HG03342 (cell line): ENCODE measurements at regions not wholly inside any gene's neighbourhood (a gene's known extent, or its start where the extent isn't known, plus 50 kb on each side); places are given as distances from the start of the nearest gene placed in this dataset.
A peak's percentile ranks its signal among the peaks of the same experiment; 100 is the strongest.

Experiments
- ATAC-seq: cut with Tn5 transposase; IDR thresholded peaks from one replicate; pipeline ENCODE4 v1.9.1; 2021; ENCODE audit warnings: mild to moderate bottlenecking, moderate library complexity; ENCODE audit not compliant: unreplicated experiment

DNA sequence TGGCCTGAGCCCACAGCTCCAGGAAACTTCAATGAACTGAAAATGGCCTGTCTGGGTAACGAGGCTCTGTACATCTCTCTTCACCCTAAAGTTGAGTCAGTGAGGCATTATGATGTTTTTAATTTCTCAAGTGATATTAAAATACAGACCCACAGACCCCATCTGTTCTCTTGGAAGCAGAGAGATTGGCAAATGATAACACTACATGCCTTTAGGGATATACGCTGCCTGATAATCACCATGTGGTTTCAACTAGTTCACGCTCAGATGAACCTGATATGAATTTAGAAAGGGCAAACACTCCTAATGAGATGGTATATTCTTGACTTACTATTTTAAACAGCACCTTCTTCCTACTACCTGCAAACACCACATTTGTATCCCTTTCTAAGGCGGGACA is 127.5 kb downstream of the RFC3 start:
- ATAC-seq, result no peak

DNA sequence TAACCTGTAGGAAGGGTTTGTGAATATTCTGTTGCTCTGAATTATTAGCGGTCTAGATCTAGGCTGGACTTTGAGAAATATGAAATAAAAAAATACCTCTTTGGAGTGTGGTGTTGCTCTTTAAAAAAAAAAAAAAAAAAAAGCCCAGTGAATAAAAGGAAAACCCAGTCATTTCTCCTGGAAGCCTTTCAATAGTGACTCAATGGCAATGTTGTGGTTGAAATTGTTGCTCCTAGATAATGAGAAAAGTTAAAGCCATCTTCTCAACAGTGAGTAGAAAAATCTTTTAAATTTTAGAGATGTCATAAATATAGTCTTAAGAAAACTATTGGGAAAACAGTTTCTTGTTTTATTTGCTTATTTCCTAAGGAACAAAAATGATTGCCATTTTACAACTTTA is 135.3 kb downstream of the RFC3 start:
- ATAC-seq, result no peak

DNA sequence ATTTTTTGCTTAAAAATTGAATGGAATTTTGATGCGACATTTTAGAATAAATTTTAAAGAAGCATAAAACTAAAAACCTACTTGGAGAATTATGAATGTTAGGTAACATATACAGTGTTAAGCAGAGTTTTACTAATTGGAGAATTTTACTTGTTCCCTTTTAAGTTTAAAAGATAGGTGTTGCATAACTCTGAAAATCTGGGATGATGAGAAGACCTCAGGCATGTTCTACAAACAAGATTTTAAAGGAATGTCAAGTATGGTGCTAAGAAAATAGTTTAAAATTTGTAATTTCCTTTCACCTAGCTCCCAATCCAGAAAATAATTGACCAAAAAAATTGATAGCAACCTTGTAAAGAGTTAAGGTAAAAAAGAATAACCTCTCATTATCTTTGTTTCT is 135.8 kb downstream of the RFC3 start:
- ATAC-seq, result no peak

DNA sequence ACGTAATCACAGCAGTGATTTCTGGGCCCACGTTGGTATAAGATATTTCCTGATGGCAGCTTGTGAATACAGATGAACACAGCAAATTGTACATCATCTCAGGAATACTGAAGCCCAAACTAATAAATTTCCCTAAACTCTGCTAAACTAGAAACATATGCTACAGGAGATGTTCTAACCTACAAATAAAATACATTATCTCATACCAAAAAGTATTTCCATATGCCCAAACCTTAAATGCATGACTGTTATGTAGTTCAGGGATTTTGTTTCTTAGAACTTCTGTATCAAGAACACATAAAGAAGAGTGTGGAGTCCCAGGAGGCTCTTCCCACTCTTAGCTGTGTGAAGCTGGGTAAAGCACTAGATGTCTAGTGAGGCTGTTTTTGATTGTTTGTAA is 138.4 kb downstream of the RFC3 start:
- ATAC-seq, result no peak

DNA sequence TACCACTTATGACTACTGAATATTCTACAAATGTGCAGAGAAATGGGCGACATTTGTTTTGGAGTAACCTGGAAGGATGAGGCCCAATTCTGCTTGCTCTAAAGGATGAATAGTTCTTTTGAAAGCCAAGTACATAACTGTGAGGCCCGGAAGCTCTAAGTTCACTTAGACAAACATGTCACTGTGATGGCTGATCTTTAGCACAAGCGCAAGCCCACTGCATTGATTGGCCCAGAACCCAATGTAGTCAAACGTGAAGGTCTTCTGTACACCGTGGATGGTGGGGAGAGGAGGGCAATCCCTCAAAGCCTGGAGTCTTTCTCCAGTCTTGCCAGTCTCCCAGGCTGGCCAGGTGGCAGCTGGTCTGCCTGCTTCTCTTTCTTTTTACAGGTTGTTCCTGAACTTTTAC is 139.6 kb downstream of the RFC3 start:
- no peak for ATAC-seq

DNA sequence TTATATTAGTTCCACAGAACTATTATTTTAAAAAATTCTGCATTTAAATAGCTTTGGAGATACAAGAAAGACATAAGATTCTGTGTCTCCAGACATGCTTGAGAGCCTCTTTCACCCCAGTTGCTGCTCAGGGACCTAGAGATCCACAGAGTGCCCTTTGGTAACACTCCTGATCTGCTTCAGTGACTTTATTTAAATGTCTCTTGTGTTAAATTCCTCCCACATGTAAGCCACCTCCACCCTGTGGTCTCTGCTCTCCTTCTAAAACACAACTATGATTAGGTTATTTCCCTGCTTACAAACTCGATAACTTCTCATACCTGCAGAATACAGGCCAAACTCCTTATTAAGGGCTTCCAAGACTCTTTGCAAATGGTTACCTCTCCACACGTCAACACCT is 141.0 kb downstream of the RFC3 start:
- peak; percentile 46 for ATAC-seq

DNA sequence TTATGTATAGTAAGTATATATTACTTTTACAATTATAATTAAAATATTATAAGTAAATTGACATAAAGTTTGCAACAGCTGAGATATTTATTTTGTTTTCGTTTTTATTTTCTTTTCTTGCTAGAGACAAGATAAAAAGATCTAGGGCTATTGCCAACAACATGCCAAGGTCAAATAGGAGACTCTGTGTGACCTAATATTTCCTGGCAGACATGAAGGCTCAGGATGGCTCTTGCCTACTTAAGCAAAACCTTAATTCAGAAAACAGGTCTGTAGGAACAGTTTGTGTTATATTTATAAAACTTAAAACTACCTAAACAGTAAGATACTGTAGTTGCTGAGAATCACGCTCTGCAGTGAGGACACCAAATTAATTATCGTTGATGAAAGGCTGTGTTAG is 145.2 kb downstream of the RFC3 start:
- ATAC-seq, result no peak

DNA sequence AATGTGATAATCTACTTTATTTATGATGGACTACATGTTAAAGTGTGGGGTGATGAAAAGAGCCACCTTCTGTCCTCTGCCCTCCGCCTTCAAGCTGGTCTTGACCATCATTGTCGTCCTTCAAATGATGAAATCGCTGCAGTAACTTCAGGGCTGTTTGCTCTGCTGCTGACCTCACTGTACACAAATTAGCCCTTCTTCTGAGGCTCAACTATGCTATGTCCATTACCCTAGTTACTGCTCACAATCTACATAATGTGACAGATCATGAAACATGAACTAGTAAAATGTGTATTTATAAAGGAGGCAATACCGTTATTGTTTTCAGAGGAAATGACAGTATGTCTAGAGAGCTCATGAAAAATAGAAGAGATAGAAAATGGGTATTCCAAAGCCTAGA is 145.9 kb downstream of the RFC3 start:
- no peak for ATAC-seq

DNA sequence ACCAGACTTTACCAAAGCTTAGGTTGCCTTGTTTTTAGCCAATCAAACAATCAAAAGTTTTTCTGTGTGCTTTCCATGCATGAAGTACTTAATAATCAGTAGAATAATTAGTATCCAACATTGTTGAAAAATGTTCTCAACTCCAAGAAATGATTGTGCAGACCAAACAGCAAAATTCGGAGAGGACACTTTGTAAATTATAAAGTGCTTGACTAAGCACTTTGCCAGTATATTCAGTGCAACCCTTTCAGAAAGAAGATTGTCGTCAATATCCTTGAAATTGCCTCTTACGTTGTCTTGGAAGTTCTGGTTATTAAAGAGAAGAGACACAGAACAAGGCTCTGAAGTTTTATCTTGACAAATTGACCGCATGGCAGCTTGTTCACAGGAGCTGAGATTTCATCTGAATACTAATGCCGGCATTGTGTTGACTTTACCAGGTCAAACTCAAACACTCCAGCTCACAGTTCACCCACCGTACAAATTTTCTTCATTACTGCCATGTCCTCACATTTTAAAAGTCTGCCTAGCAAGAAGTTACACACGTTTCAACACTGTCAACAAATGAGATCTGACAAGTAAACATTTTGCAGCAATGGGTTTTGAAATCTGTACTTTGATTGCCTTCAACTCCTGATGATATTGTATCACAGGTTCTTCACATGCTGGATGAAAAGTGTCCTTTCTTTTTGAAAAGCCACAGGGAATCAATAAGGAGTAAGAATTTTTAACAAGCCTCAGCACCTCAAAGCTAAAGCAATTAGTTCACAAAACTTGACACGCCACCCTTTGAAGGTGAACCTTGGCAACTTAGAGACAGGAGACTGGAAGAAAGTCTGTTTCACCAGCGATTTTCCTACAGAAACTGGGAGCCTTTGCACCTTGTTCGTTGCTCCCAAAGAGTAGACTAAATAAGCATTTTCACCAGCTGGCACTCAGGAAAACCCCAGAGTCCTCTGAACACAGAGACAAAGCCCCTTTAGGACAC is 150.9 kb downstream of the RFC3 start:
- no peak for ATAC-seq

DNA sequence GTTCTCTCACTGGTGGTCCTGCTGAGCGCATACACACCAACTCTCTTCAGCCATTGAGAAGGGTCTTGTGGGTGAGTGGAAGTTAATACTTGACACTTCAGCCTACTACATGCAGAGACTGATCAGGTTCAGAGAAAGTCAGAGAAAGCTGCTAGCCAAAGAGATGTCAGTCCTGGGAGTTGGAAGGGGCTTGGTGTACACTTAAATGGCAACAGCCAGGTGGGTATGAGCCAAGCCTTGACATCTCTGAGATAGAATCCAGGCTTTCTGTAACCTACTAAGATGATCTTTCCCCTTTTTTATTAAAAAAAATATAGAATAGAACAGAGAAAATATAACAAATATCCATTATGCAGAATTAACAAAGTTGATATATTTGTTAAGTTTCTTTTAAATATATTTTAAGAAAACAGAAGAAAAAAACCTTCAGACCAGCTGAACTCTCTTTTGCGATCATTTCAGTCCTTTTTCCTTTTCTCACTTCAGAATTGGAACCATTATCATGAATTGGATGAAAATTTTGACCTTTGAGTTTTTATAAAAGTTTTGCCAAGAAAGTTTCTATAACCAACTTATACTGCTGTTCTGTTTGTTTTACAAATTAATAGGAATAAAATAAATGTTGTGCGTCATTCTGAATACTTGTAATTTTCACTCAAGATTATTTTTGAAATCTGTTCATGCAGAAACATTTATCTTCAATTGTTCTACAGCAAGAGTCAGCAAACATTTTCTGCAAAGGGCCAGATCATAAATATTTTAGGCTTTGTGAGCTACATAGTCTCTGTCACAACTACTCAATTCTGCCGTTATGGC is 153.0 kb downstream of the RFC3 start:
- no peak for ATAC-seq

DNA sequence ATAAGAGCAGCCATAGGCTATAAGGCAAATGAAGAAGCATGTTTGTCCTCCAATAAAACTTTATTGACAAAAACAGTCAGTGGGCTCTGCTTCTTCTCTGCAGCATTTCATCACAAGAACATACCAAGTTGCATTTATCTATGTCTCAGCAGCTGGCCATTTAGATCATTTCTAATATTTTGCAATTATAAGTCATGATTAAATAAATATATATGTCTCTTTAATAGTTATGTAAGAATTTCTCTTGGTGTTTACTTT is 153.5 kb downstream of the RFC3 start:
- no peak for ATAC-seq

DNA sequence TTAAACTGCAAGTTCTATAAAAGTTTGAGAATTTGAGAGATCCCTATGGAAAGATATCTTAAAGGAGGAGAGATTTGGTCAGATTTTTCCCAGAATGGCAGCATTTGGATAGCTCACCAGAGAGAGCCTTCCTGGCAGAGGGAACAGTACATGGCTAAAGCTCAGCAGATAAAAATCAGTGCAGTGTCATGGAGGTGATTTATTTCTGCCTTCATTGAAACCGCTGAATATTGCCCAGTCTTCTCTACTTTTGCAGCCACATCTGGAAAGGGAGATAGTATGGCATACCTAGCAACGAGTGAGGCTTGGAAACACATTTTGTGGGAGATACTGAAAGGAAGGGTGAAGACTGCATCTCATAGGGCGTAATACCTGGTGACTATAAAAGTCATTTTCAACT is 155.2 kb downstream of the RFC3 start:
- ATAC-seq, result no peak

DNA sequence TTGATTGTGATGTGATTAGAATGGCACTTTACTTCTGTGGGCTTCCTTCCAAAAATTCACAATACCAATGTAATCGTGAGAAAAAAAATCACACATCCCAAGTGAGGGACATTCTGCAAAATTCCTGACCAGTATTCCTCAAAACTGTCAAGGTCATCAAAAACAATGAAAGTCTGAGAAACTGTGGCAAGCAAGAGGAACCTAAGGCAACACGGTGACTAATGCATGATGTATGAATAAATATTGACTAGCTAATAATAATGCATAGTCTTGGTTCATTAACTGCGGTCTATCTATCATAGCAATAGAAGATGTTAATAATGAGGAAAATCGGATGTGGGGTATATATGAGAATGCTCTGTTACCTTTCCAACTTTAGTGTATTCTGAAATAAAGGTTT is 159.0 kb downstream of the RFC3 start:
- ATAC-seq, result no peak

DNA sequence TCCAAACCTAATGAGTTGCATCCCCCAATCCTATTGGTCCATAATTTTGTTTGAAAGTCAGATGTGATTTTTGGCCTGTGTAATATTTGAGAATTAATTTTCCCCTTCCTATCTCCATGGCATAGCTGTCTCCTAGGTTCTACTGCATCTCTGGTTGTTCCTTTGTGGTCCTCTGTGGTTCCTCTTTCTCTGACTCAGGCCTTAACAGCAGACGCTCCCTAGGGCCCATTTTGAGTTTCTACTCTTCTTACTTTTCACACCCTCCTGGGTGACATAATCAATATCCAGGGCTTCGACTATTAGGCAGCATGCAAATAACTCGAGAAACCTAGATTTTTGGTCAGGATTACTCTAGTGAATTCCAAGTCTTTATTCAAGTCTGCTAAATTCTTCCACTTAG is 160.7 kb downstream of the RFC3 start:
- ATAC-seq, result no peak

DNA sequence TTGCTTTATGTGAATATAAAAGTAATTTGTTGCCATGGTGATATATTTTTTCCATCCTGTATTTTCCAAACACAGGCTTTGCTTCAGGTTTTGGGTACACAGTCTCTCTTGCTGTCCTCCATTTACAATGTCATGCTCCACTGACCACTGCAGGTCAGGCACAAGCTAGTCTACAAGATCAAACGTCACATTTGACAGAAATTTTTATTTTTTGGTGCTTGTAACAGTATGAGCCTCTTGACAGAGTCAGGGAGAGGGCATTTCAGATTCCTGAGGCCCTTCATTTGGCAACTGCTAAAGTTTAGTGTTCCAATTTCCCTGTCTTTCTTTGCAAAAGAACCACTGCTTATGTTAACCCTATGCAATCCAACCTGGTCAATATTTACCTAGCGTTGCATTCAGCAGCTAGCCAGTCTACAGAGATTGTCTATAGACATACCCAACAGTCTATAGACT is 175.0 kb downstream of the RFC3 start:
- no peak for ATAC-seq

DNA sequence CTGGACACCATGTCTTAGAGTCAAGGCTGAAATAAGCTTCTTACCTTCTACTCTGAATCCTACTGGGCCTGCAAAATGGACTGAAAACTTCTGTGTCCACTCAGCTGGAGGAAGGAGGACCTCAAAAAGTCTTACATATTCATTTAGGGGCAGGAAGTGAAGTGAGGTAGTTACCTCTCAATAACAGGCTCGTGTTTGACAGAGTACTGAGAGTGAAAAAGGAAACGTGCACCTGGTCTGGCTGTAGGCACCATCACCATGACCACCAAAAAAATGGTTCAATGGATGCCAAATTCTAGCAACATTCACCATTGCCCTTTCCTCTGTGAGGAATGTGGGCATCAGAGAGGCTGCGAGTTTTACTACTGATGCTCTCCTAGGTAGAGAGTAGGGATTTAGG is 176.2 kb downstream of the RFC3 start:
- ATAC-seq, result peak; percentile 67

DNA sequence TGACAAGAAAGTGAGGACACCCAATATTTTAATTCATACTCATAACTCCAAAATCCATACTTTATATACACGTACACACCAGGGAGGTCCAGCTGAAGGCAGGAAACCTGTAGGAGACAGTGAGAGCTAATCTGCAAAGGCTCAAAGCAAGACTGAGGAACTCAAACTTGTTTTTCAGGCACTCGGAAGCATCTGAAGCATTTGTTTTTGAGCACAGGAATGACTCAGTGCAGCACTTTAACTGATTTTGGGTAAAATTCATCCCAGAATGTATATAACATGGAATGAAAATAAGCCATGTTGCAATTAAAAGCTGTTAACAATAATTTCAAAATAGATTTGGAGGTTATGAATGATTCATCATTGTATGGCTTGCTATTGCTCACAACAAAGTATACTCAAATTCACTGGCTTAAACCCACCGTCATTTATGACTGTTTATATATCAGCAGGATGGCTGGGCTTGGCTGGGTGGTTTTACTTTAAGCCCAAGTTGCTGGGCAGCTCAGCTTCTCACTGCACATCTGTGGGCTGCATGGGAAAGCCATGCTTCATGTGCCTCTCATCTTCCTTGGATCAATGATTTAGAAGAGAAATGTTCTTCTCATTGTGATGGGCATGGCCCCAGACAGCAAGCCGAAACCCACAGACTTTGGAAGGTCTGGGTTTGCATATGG is 177.0 kb downstream of the RFC3 start:
- no peak for ATAC-seq

DNA sequence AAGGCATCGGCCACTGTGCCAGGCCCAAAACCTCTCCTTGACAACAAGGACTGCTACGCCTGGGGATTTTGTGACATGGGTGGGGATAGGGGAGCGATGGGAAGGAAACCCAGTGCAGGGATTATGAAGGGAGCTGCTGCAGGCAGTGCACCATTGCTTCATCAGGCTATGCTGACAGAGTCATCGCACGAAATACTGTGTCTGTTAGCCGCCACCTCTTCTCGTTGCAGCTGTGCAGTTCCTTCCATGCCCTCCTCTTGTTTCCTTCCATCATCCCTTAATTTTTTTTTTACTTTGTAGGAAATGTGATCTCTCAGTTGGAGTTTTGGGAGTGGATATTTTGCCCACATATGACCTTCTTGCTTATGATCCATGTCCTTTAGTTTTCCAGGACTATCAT is 178.7 kb downstream of the RFC3 start:
- no peak for ATAC-seq

DNA sequence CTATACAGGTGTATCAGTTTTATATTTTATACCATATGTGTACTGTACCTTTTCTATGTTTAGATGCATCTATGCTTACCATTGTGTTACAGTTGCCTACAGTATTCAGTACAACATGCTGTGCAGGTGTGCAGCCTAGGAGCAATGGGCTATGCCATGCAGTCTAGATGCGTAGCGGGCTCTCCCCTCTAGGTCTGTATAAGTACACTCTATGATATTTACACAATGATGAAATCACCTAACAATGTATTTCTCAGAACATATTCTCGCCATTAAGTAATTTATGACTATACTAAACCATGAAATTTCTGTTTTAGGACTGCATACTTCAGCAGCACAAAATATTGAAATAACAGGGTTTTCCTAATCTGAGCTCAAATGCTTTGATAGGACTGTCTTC is 179.6 kb downstream of the RFC3 start:
- no peak for ATAC-seq

DNA sequence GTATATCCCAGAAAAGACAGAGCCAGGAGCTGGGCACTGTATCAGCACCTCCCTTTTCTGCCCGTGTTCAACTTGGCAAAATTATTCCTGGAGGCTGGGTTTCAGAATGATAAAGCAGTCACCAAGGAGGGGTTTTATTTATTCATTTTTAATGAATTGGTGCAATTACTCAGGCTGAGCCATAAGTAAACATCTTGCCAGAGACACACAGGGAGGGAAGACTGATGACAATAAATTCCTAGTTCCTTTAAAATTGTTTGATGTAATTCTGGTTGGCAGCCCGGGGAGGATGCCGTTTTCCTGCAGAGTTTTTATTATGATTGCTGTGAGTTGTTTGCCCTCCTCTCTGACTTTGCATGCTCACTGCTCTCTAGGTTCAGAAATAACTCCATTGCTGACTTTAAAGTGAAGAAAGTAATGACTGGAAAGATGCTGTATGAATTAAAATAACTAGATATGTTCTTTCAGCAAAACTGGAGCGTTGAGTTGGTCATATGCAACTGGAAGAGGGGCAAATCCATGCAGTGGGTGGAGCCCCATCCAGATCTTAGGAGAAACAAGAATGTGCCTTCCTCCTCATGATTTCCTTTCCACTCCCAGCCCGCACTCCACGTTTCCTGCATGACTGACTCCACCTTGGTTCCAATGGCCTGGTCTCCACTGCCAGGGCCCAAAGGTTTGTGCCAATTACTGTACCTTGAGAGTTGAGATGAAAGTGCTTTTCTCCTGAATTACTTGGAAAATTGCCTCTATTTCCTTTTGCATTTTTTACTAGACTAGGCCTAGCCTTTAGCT is 182.1 kb downstream of the RFC3 start:
- no peak for ATAC-seq

DNA sequence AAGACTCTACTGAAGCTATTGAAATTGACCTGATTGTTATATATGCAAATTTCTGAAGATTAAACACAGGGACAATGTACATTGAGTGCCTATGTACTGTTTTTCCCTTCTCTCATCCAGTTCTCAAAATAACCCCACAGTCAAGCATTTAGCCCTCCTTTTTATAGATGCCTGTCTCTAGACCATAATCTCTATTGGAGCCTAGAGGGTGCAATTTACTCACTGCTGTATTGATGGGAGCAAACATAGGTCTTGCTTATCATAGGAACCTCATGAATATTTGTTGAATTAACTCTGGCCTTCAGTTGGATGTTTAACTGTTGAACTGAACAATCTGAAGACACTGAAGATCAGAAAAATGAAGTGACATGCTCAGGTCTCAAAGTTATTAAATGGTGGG is 183.0 kb downstream of the RFC3 start:
- no peak for ATAC-seq
